ENCODE measurements at regions not wholly inside any gene's neighbourhood (a gene's known extent, or its start where the extent isn't known, plus 50 kb on each side); places are given as distances from the start of the nearest gene placed in this dataset.
A peak's percentile ranks its signal among the peaks of the same experiment; 100 is the strongest.

- no peak for TF ChIP-seq CTCF (IDR thresholded peaks at IDR 0.05)
- DNase-seq (ENCODE audit: low spot score) (no peak), ATAC-seq (ENCODE audit: low FRiP score) (no peak)
Observed at GRCh38 chr20:39214828-39215227, 252.7 kb downstream of the DHX35 start.

GRCh38 chr20:39213476-39214145, 251.5 kb downstream of the DHX35 start:
- no peak for TF ChIP-seq CTCF (IDR thresholded peaks at IDR 0.05)
- ATAC-seq (ENCODE audit: low FRiP score): no peak
- no peak for DNase-seq (ENCODE audit: low spot score)

GRCh38 chr20:39211060-39211748, 249.1 kb downstream of the DHX35 start:
- ATAC-seq (ENCODE audit: low FRiP score) (no peak), DNase-seq (ENCODE audit: low spot score) (no peak)
- TF ChIP-seq CTCF (IDR thresholded peaks at IDR 0.05): no peak

GRCh38 chr20:39210341-39211036, 248.3 kb downstream of the DHX35 start:
- no peak for DNase-seq (ENCODE audit: low spot score)
- TF ChIP-seq CTCF (IDR thresholded peaks at IDR 0.05): no peak
- no peak for ATAC-seq (ENCODE audit: low FRiP score)

GRCh38 chr20:39206899-39207564, 244.9 kb downstream of the DHX35 start:
- no peak for TF ChIP-seq CTCF (IDR thresholded peaks at IDR 0.05)
- peak; percentile 84 for ATAC-seq (ENCODE audit: low FRiP score)
- DNase-seq (ENCODE audit: low spot score): no peak

GRCh38 chr20:39195582-39196021, 233.5 kb downstream of the DHX35 start:
- no peak for ATAC-seq (ENCODE audit: low FRiP score)
- no peak for TF ChIP-seq CTCF (IDR thresholded peaks at IDR 0.05)
- no peak for DNase-seq (ENCODE audit: low spot score)

All from omental fat pad (tissue), 3 donors.